Tibial nerve (tissue), 3 donors: ENCODE measurements at regions not wholly inside any gene's neighbourhood (a gene's known extent, or its start where the extent isn't known, plus 50 kb on each side); places are given as distances from the start of the nearest gene placed in this dataset.

Experiments used
- CTCF ChIP-seq, 5 experiments: fragments of 200-600 bp in 3 of 5; fragments of 450-650 bp in 2 of 5; sonication (generic) in 3 of 5; IDR thresholded peaks; one replicate each; pipeline ENCODE4 v1.5.1; 2016 to 2019; ENCODE audit warnings: antibody characterized with exemption in 5 of 5, mild to moderate bottlenecking in 3 of 5, moderate library complexity in 2 of 5
- POLR2A ChIP-seq, 2 donors: fragments of 450-650 bp; IDR thresholded peaks; one replicate each; pipeline ENCODE4 v1.6.1; 2017; ENCODE audit warnings: antibody characterized with exemption in 2 of 2, mild to moderate bottlenecking in 2 of 2, moderate library complexity in 2 of 2

GRCh38 chr12:116403546-116403945 is 126.1 kb upstream of the MED13L start:
- TF ChIP-seq CTCF (IDR thresholded peaks at IDR 0.05) (no peak), POLR2A (IDR thresholded peaks at IDR 0.05) (no peak)
